ENCODE measurements at regions not wholly inside any gene's neighbourhood (a gene's known extent, or its start where the extent isn't known, plus 50 kb on each side); places are given as distances from the start of the nearest gene placed in this dataset.

DNA sequence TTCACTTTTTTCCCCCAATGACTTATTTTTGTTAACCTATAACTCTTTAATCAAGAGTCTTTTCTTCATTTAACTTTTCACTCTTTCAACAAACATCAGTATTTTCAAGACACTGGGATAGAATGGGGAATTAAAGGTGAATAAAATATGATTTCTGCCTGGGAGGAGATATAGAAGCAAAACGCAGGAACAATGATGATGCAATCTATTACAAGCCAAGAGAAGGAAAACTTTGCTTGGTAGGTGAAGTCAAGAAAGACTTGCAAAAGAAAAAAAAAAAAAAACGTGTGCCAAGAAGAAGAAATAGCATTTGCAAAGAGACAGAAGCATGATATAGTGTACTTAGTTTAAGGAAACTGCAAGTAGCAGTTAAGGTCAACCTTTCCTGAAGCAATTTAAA, 207.3 kb upstream of the KCNH7 start:
- TF ChIP-seq, protein P1, sequence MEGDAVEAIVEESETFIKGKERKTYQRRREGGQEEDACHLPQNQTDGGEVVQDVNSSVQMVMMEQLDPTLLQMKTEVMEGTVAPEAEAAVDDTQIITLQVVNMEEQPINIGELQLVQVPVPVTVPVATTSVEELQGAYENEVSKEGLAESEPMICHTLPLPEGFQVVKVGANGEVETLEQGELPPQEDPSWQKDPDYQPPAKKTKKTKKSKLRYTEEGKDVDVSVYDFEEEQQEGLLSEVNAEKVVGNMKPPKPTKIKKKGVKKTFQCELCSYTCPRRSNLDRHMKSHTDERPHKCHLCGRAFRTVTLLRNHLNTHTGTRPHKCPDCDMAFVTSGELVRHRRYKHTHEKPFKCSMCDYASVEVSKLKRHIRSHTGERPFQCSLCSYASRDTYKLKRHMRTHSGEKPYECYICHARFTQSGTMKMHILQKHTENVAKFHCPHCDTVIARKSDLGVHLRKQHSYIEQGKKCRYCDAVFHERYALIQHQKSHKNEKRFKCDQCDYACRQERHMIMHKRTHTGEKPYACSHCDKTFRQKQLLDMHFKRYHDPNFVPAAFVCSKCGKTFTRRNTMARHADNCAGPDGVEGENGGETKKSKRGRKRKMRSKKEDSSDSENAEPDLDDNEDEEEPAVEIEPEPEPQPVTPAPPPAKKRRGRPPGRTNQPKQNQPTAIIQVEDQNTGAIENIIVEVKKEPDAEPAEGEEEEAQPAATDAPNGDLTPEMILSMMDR (IDR thresholded peaks at IDR 0.05; ENCODE audit: low read length) = no peak
- no peak for TF ChIP-seq EZH2 (IDR thresholded peaks at IDR 0.05; ENCODE audit: borderline replicate concordance, low read length)

Data from OCI-LY1 (cell line).